Neural progenitor cell (in vitro differentiated cells): ENCODE measurements at regions not wholly inside any gene's neighbourhood (a gene's known extent, or its start where the extent isn't known, plus 50 kb on each side); places are given as distances from the start of the nearest gene placed in this dataset.

Experiments
- EZH2 ChIP-seq: fragments of 200-600 bp; sonication (generic); IDR thresholded peaks from 2 replicates; pipeline ENCODE4 v1.6.1; 2017; ENCODE audit warnings: antibody characterized with exemption, mild to moderate bottlenecking, moderate library complexity
- EZH2phosphoT487 ChIP-seq: fragments of 200-600 bp; sonication (generic); IDR thresholded peaks from 2 replicates; pipeline ENCODE4 v1.6.1; 2017; ENCODE audit warnings: antibody characterized with exemption
- TF ChIP-seq, protein P1 (sequence below): fragments of 200-600 bp; sonication (generic); IDR thresholded peaks from 2 replicates; pipeline ENCODE4 v1.5.1; 2017; ENCODE audit warnings: antibody characterized with exemption, mild to moderate bottlenecking

DNA sequence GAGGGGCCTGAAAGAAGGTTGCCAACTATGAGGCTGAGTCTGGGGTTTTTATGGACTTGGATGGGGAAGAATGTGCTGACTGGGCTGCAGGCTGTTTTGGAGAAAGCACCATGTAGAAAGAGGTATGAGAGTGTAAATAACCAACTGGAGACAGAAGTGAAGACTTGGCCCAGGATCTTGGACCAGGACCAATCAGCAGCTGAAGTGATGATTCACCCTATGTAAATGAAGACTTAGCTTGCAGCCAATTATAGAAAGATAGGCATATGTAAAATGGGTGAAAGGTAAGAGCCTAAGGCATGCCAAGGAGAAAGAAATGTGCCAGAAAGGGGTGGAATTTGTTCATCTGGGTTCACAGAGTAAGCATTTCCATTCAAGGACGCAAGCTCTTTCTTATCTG, 856.7 kb upstream of the PRKX start:
- TF ChIP-seq, protein P1, sequence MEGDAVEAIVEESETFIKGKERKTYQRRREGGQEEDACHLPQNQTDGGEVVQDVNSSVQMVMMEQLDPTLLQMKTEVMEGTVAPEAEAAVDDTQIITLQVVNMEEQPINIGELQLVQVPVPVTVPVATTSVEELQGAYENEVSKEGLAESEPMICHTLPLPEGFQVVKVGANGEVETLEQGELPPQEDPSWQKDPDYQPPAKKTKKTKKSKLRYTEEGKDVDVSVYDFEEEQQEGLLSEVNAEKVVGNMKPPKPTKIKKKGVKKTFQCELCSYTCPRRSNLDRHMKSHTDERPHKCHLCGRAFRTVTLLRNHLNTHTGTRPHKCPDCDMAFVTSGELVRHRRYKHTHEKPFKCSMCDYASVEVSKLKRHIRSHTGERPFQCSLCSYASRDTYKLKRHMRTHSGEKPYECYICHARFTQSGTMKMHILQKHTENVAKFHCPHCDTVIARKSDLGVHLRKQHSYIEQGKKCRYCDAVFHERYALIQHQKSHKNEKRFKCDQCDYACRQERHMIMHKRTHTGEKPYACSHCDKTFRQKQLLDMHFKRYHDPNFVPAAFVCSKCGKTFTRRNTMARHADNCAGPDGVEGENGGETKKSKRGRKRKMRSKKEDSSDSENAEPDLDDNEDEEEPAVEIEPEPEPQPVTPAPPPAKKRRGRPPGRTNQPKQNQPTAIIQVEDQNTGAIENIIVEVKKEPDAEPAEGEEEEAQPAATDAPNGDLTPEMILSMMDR = no peak
- no peak for TF ChIP-seq EZH2phosphoT487
- no peak for TF ChIP-seq EZH2
